Stimulated activated CD4-positive, alpha-beta T cell treated with anti-CD3 and anti-CD28 coated beads, TNF-alpha, amount 100 ng/mL, for 4 hours (primary cell): ENCODE measurements at regions not wholly inside any gene's neighbourhood (a gene's known extent, or its start where the extent isn't known, plus 50 kb on each side); places are given as distances from the start of the nearest gene placed in this dataset.
"Not testable (repeated sequence)": the region's sequence is repeated elsewhere in the genome, so short reads cannot be mapped to it uniquely, and the experiment has no call there.

Experiments
- DNase-seq, 3 experiments: peaks; one replicate each; pipeline ENCODE4 v3.0.0-alpha.2; 2020; ENCODE audit warnings: low read depth in 3 of 3

DNA sequence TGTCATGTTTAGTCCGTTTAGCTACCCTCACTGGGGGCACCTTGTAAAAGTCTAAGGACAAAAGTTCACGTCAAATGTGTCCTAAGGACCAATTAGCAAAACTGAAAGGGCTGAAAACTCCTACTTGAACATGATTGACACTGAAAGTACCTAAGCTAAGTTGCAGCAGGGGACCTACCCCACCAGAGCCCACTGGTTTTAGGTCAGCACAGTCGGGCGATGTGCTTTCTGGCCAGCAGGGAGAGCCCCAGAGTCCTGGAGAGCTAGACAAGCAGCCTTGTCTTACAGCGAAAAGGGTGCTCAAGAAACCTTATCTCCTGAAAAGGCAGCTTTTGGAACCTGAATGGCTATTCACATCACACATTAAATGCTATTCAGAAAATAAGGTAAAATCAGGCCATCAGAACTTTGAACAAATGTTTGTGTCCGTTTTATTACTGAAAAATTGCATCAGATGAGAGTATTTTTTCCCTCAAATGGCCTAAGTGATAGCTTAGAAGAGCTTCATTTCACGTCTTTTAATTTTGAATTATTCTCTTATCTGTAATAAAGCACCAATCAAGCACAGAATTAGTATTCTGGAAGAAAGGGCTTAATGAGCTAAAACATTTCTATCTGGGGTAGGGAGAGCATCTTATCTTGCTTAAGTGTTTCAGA is 52.2 kb upstream of the MKI67 start:
- no peak for DNase-seq

DNA sequence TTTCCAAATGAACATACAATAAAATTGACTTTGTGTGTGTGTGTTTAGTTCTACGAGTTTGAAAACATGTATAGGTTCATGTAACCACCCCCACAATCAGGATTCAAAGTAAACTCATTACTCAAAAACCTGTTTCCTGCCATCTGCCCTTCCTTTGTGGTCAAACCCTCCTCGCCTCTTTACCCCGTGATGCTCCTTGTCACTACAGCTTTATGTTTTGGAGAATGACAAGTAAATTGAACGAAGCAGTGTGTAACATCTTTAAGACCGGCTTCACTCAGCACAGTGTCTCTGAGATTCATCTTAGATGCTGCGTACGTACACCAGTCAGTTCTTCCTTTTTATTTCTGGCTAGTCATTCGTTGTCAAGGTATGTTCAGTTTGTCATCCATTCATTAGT is 54.6 kb upstream of the MKI67 start:
- no peak for DNase-seq

GRCh38 chr10:128185627-128186026 is 59.4 kb upstream of the MKI67 start:
- DNase-seq, result no peak

DNA sequence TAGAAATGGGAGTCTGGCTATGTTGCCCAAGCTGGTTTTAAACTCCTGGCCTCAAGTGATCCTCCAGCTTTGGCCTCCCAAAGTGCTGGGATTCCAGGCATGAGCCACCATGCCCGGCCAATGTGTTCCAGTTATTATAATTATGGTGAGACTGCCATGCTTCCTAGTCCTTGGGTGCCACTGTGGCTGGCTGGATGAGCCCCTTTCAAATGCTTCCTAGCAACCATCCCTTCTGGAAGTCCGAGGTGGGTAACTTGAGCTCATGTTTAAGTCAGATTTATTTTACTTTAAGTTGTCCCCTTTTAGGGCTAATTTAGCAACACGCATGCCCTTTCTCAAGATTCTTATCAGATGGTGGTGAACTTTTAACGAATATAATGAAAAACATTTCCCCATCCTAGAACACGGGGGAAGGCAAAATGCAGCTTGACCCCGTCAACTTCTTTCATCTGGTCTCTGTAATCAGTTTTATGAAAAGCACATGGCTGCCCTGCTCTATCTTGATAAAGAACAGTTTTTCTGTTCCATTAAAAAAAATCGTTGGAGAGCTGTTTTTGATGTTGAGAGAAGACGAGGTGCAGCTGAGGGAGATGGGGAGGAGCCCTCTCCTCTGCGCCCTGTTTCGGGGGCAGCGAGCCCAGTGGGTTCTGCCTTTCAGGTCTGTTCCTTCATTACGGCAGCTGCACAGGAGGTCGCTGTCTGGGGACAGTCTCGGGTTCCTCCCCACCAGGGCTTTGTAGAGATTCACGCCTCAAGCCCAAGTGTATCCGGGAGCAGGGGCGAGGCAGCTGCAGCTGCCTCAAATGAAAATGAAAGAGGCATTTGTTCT is 61.0 kb upstream of the MKI67 start:
- no peak for DNase-seq

DNA sequence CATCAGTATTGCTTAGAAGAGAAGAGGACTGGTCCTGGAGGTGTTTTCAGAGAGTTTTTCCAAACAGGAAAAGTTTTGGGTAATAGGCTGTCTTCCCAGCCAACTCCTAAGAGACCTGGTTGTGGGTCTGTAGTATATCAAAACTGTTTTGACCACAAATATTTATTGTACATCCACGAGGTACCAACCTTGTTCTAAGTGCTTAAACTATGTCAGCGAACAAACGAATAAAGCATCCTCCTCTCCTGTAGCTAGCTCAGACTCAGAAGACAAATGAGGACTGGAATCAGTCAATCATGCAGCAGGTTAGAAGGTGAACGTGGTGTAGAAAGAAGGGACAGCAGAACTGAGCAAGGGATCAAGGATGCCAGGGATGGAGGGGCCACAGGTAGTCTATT is 61.6 kb upstream of the MKI67 start:
- DNase-seq, result no peak

GRCh38 chr10:128189176-128189575 is 63.0 kb upstream of the MKI67 start:
- no peak for DNase-seq

GRCh38 chr10:128191847-128192246 is 65.6 kb upstream of the MKI67 start:
- no peak for DNase-seq

GRCh38 chr10:128201826-128202225 is 75.6 kb upstream of the MKI67 start:
- DNase-seq, result not testable (repeated sequence)

GRCh38 chr10:128203028-128203427 is 76.8 kb upstream of the MKI67 start:
- DNase-seq, result no peak

GRCh38 chr10:128205591-128205990 is 79.4 kb upstream of the MKI67 start:
- not testable (repeated sequence) for DNase-seq

DNA sequence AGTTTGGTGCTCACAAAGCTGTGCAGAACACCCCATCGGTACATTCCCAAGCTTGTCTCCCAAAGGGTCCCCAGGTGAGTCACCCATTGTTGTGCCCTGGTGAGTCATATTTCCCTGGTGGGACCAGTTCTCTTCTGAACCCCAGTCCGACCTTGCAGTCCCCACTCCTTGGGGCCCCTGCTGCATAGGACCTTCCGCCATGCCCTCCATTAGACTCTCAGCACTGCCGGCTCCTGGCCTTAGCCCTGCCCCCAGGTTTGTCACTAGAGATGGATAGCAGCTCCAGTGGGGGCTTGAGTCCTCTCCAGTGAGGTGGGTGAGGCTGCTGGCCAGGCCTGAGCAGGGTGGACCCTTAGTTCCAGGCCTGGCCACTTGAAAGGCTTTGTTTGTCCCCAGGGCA is 80.5 kb upstream of the MKI67 start:
- no peak for DNase-seq

DNA sequence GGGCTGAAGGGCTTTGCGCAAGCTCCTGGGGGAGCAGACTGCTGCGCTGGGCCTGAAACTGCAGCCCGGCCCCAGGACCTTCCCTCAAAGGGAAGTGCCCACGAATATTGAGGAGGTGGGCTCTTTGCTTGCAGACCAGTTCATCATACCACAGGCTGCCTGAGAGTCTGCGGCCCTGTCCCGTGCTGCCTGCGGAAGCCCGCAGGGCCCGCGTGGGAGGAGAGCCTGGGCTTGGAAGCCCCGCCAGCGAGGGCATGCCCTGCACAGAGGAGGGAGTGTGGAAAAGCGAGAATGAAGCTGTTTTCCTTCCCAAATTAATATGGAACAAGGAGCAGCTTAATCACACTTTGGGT is 83.6 kb upstream of the MKI67 start:
- DNase-seq, result no peak

- DNase-seq, result peak; percentile 52 to 63 (median 61)
Observed at GRCh38 chr10:128210215-128211063, 84.2 kb upstream of the MKI67 start.

DNA sequence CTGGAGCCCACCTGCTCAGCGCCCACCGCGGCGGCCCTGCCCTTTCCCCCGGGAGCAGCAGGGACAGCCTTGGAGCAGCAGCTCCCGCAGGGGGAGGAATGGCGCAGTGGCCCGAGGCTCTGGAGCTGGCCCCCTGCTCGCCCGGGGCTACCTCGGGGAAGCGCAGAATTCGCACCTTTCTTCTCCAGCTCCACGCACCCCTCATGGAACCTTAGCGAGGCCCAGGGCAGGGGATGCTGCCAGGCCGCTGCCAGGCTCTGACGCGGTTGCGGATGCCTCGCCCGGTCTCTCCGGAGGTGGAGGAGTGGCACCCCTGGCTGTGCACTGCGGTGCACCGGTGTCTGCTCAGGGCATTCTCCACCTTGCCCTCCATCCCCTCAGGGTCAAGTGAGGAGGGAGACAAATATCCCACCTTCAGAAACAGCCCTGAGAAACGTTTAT is 84.9 kb upstream of the MKI67 start:
- DNase-seq, result no peak

GRCh38 chr10:128211953-128212727 is 85.9 kb upstream of the MKI67 start:
- DNase-seq, result peak; percentile 67 to 68 (median 68)

DNA sequence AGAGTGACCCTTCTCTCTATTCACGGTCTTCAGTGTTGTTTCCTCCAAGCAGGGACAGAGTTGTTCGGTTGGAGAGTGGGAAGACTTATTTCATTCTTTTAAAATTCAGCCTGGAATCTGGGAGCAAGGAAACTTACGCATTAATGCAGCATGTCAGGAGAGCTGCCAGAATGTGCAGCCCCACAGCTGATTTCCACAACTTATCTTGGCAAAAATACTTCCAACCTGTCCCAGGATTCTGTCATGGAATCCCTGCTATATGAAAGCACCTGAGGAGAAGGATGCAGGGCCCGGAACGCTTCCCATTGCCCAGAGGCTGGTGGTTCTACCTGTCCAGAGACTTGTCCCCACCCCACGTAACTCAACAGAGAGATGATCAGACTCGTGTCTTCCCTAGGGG is 86.9 kb upstream of the MKI67 start:
- no peak for DNase-seq

GRCh38 chr10:128215733-128216132 is 89.5 kb upstream of the MKI67 start:
- DNase-seq, result no peak

DNA sequence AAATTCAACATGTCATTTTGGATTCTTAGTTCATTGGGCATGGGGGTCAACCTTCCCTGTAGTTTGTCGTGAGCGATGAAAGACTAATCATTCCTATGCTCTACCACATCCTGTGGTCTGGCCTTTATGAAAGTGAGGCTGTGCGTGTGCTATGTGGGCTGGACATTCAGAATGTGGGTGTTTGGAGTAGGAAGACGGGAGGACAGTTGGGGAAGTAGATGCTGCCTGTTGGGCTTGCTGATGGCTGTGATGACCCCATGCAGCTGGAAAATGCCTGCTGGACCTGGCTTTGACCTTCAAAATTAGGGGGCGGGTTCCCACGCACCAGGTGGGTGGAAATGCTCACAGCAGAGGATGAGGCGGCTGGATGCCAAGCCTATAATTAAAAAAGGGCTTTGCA is 90.9 kb upstream of the MKI67 start:
- DNase-seq, result no peak

GRCh38 chr10:128218161-128218560 is 91.9 kb upstream of the MKI67 start:
- no peak for DNase-seq

DNA sequence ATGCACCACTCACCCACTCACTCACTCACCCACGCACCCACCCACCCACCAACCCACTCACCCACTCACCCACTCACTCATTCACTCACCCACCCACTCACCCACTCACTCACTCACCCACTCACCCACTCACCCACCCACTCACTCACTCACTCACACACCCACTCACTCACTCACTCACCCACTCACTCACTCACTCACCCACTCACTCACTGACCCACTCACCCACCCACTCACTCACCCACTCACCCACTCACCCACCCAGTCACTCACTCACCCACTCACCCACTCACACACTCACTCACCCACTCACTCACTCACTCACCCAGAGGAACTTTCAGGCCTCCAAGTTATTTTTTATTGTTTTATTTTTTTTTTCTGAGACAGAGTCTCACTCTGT is 93.1 kb upstream of the MKI67 start:
- no peak for DNase-seq

DNA sequence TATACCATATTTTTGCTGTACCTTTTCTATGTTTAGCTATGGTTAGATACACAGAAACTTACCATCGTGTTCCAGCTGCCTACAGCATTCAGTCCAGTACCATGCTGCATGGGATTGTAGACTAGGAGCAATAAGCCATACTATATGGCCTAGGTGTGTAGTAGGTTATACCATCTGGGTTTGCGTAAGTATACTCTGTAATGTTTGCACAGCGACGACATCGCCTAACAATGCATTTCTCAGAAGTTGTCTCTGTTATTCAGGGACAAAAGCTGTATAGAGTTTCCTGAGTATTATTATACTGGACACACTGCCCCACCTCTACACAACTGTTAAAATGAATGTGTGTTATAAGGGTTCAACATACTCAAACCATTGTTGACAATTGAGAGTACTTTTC is 93.8 kb upstream of the MKI67 start:
- no peak for DNase-seq

- no peak for DNase-seq
Observed at GRCh38 chr10:128221117-128221516, 94.9 kb upstream of the MKI67 start.
